K562 (cell line): ENCODE measurements at regions not wholly inside any gene's neighbourhood (a gene's known extent, or its start where the extent isn't known, plus 50 kb on each side); places are given as distances from the start of the nearest gene placed in this dataset.
A peak's percentile ranks its signal among the peaks of the same experiment; 100 is the strongest.

Experiments used
- CTCF ChIP-seq, 3 experiments: IDR thresholded peaks in 2 of 3; conservative IDR thresholded peaks in 1 of 3; 2 replicates each; pipeline ENCODE4 v1.5.1; 2011 to 2012; ENCODE audit warnings: low read length in 3 of 3, mild to moderate bottlenecking in 3 of 3, control low read depth in 2 of 3, improper control_type of control experiment in 1 of 3, inconsistent platforms in 1 of 3, low read depth in 1 of 3, mixed read lengths in 1 of 3, moderate library complexity in 1 of 3; ENCODE audit not compliant: insufficient read depth in 2 of 3
- CTCFL ChIP-seq: IDR thresholded peaks from 2 replicates; pipeline ENCODE4 v1.6.1; 2011; ENCODE audit warnings: borderline replicate concordance, low read depth, mild to moderate bottlenecking, moderate library complexity, low read length; ENCODE audit not compliant: insufficient read depth, poor library complexity, severe bottlenecking
- HLTF ChIP-seq: fragments of 450-650 bp; IDR thresholded peaks from 2 replicates; pipeline ENCODE4 v1.6.1; 2016
- HNRNPLL ChIP-seq: fragments of 200-400 bp; formaldehyde crosslinking; IDR thresholded peaks from 2 replicates; pipeline ENCODE4 v1.6.1; 2017; ENCODE audit warnings: low read length, low read depth, mild to moderate bottlenecking; ENCODE audit not compliant: poor library complexity, severe bottlenecking
- MAFK ChIP-seq: IDR thresholded peaks from 2 replicates; pipeline ENCODE4 v1.6.1; 2011; ENCODE audit warnings: low read length, improper control_type of control experiment
- MYNN ChIP-seq, 2 experiments: sonication (generic); formaldehyde crosslinking in 1 of 2; IDR thresholded peaks; 2 replicates each; pipeline versions ENCODE4 v1.5.0 to v1.6.1; 2016 to 2020; ENCODE audit warnings: antibody characterized with exemption in 1 of 2, missing genetic modification reagents in 1 of 2
- POLR2G ChIP-seq: fragments of 200-400 bp; formaldehyde crosslinking; IDR thresholded peaks from 2 replicates; pipeline ENCODE4 v1.6.1; 2017; ENCODE audit warnings: low read depth, mild to moderate bottlenecking, antibody characterized with exemption, low read length, moderate library complexity
- PREB ChIP-seq: sonication (generic); formaldehyde crosslinking; IDR thresholded peaks from 2 replicates; pipeline ENCODE4 v1.8.1; 2023; ENCODE audit warnings: mild to moderate bottlenecking, missing genetic modification reagents
- SMAD4 ChIP-seq: fragments of 250-450 bp; sonication (Bioruptor Pico); conservative IDR thresholded peaks from 2 replicates; pipeline ENCODE4 v1.8.0; 2021; ENCODE audit warnings: inconsistent platforms, mild to moderate bottlenecking, moderate library complexity
- TAF9B ChIP-seq: fragments of 450-650 bp; IDR thresholded peaks from 2 replicates; pipeline ENCODE4 v1.6.1; 2018; ENCODE audit warnings: mild to moderate bottlenecking; ENCODE audit not compliant: partially characterized antibody
- ZNF12 ChIP-seq: sonication (generic); formaldehyde crosslinking; IDR thresholded peaks from 2 replicates; pipeline ENCODE4 v1.4.0; 2020; ENCODE audit warnings: mild to moderate bottlenecking, missing genetic modification reagents
- TF ChIP-seq, protein P1 (sequence below): fragments of 450-650 bp; IDR thresholded peaks from 2 replicates; pipeline ENCODE4 v1.6.1; 2016; ENCODE audit warnings: mild to moderate bottlenecking

- no peak for TF ChIP-seq CTCFL
- TF ChIP-seq HNRNPLL = no peak
- TF ChIP-seq PREB (CRISPR knock-in tag) = no peak
- TF ChIP-seq POLR2G = no peak
- no peak for TF ChIP-seq HLTF
- TF ChIP-seq, protein P1, sequence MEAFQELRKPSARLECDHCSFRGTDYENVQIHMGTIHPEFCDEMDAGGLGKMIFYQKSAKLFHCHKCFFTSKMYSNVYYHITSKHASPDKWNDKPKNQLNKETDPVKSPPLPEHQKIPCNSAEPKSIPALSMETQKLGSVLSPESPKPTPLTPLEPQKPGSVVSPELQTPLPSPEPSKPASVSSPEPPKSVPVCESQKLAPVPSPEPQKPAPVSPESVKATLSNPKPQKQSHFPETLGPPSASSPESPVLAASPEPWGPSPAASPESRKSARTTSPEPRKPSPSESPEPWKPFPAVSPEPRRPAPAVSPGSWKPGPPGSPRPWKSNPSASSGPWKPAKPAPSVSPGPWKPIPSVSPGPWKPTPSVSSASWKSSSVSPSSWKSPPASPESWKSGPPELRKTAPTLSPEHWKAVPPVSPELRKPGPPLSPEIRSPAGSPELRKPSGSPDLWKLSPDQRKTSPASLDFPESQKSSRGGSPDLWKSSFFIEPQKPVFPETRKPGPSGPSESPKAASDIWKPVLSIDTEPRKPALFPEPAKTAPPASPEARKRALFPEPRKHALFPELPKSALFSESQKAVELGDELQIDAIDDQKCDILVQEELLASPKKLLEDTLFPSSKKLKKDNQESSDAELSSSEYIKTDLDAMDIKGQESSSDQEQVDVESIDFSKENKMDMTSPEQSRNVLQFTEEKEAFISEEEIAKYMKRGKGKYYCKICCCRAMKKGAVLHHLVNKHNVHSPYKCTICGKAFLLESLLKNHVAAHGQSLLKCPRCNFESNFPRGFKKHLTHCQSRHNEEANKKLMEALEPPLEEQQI = no peak
- TF ChIP-seq CTCF (IDR thresholded peaks at IDR 0.05 in 2 of 3, conservative IDR thresholded peaks at IDR 0.05 in 1 of 3; ENCODE audit: insufficient read depth in 2 of 3, low read depth in 1 of 3, low read length in 3 of 3) = no peak
- TF ChIP-seq TAF9B = peak; percentile 23
- TF ChIP-seq SMAD4 (CRISPR knock-in tag) = no peak
- TF ChIP-seq MAFK = peak; percentile 80
- TF ChIP-seq ZNF12 (CRISPR knock-in tag) = no peak
- TF ChIP-seq MYNN (IDR thresholded peaks at IDR 0.05) = no peak
- no peak for TF ChIP-seq MYNN (CRISPR knock-in tag; IDR thresholded peaks at IDR 0.05)
Observed at GRCh38 chr18:22110461-22110924, 58.9 kb upstream of the GATA6 start (continued).
